PC-3 (cell line): ENCODE measurements at regions not wholly inside any gene's neighbourhood (a gene's known extent, or its start where the extent isn't known, plus 50 kb on each side); places are given as distances from the start of the nearest gene placed in this dataset.

Experiments
- CTCF ChIP-seq: fragments of 300-600 bp; sonication (generic); conservative IDR thresholded peaks from 2 replicates; pipeline ENCODE4 v1.5.1; 2017; ENCODE audit warnings: antibody characterized with exemption, low read depth, mild to moderate bottlenecking, low read length
- EZH2phosphoT487 ChIP-seq: fragments of 300-600 bp; sonication (generic); IDR thresholded peaks from 2 replicates; pipeline ENCODE4 v1.6.1; 2018; ENCODE audit warnings: mild to moderate bottlenecking, antibody characterized with exemption, low read length, borderline replicate concordance

GRCh38 chr2:8067784-8068336, 614.0 kb upstream of the ID2 start:
- no peak for TF ChIP-seq CTCF
- TF ChIP-seq EZH2phosphoT487 = no peak
